HepG2 (cell line): ENCODE measurements at regions not wholly inside any gene's neighbourhood (a gene's known extent, or its start where the extent isn't known, plus 50 kb on each side); places are given as distances from the start of the nearest gene placed in this dataset.

Experiments
- ATAC-seq: fragments of 200-7000 bp; cut with Tn5 transposase; 3 replicates; pipeline ENCODE4 v1.9.1; 2020; ENCODE audit warnings: mild to moderate bottlenecking, moderate library complexity
- BruUV-seq: library from RNA; stranded (reverse); fragments of 400-500 nt; replicated peaks from 2 replicates; lab custom pipeline; 2021; lab: Mats Ljungman, UMichigan
- CTCF ChIA-PET: fragments of 300-600 bp; formaldehyde crosslinking; extraction: SDS; loops from one replicate; lab custom pipeline; 2021; ENCODE audit warnings: low total read pairs, inconsistent platforms, low intra/inter-chr PET ratio; lab: Yijun Ruan, JAX
- POLR2A ChIA-PET: fragments of 350-600 bp; sonication (Branson Sonifier 250); formaldehyde crosslinking; loops from one replicate; lab custom pipeline; 2020; ENCODE audit warnings: antibody characterized with exemption, inconsistent platforms; lab: Yijun Ruan, JAX
- DNase-seq: peaks from one replicate; pipeline ENCODE4 v3.0.0-alpha.2; 2015; ENCODE audit warnings: low spot score
- FAIRE-seq: peaks from 3 replicates; lab custom pipeline; 2011; peaks lifted over from hg19 to GRCh38; lab: Jason Lieb, UNC
- H2AFZ ChIP-seq: one replicate; pipeline ENCODE4 v1.6.1; 2011; ENCODE audit warnings: low read length, inconsistent platforms
- H3K27ac ChIP-seq: fragments of 300-600 bp; 3 replicates; pipeline ENCODE4 v1.8.0; 2011; ENCODE audit warnings: mixed run types, mild to moderate bottlenecking, mixed read lengths, low read length, inconsistent platforms; ENCODE audit not compliant: insufficient read depth; ENCODE audit errors: extremely low read length
- H3K27me3 ChIP-seq, 2 experiments: fragments of 200-600 bp in 1 of 2; 2 replicates in 1 of 2; 3 replicates in 1 of 2; pipeline versions ENCODE4 v1.6.0 to v1.8.0; 2011; ENCODE audit warnings: low read length in 2 of 2, mild to moderate bottlenecking in 2 of 2, moderate library complexity in 2 of 2, inconsistent platforms in 1 of 2; ENCODE audit not compliant: insufficient read depth in 2 of 2, control insufficient read depth in 1 of 2
- H3K36me3 ChIP-seq, 2 experiments: fragments of 200-600 bp in 1 of 2; replicated peaks in 1 of 2; 2 replicates in 1 of 2; 3 replicates in 1 of 2; pipeline versions ENCODE4 v1.5.1 to v1.8.0; 2011; ENCODE audit warnings: low read length in 2 of 2, inconsistent platforms in 1 of 2; ENCODE audit not compliant: insufficient read depth in 2 of 2, control insufficient read depth in 1 of 2
- H3K4me1 ChIP-seq: 2 replicates; pipeline ENCODE4 v1.5.1; 2012; ENCODE audit warnings: low read length, inconsistent platforms; ENCODE audit not compliant: insufficient read depth
- H3K4me2 ChIP-seq: 2 replicates; pipeline ENCODE4 v1.6.0; 2011; ENCODE audit warnings: low read depth, low read length, inconsistent platforms
- H3K4me3 ChIP-seq, 3 experiments: fragments of 200-600 bp in 1 of 3; sonication (generic), shearing (Covaris generic) in 1 of 3; replicated peaks in 1 of 3; 2 replicates each; pipeline ENCODE4 v1.5.1; 2011 to 2016; ENCODE audit warnings: low read length in 3 of 3, inconsistent platforms in 2 of 3, low read depth in 2 of 3, mild to moderate bottlenecking in 2 of 3, control low read depth in 1 of 3, mixed read lengths in 1 of 3; ENCODE audit not compliant: insufficient read depth in 1 of 3
- H3K79me2 ChIP-seq: one replicate; pipeline ENCODE4 v1.6.1; 2011; ENCODE audit warnings: low read length, inconsistent platforms; ENCODE audit not compliant: insufficient read depth
- H3K9ac ChIP-seq: 2 replicates; pipeline ENCODE4 v1.6.0; 2011; ENCODE audit warnings: mild to moderate bottlenecking, low read depth, low read length, inconsistent platforms; ENCODE audit not compliant: insufficient read depth
- H3K9me3 ChIP-seq: 2 replicates; pipeline ENCODE4 v1.5.1; 2012; ENCODE audit warnings: mild to moderate bottlenecking, low read length
- H4K20me1 ChIP-seq: 2 replicates; pipeline ENCODE4 v1.6.0; 2011; ENCODE audit warnings: inconsistent platforms, mild to moderate bottlenecking, low read length, moderate library complexity; ENCODE audit not compliant: insufficient read depth
- CEBPB ChIP-seq: IDR thresholded peaks from 2 replicates; pipeline ENCODE4 v1.6.1; 2011; ENCODE audit warnings: low read depth, low read length, improper control_type of control experiment, borderline replicate concordance
- GTF3A ChIP-seq: sonication (generic); formaldehyde crosslinking; conservative IDR thresholded peaks from 2 replicates; pipeline ENCODE4 v1.4.0; 2020; ENCODE audit warnings: mild to moderate bottlenecking, missing genetic modification reagents
- RELA ChIP-seq: sonication (generic); formaldehyde crosslinking; IDR thresholded peaks from 2 replicates; pipeline ENCODE4 v1.4.0; 2020; ENCODE audit warnings: missing genetic modification reagents
- SIX1 ChIP-seq: sonication (generic); formaldehyde crosslinking; IDR thresholded peaks from 2 replicates; pipeline ENCODE4 v1.4.0; 2020; ENCODE audit warnings: missing genetic modification reagents, borderline replicate concordance
- TARDBP ChIP-seq: sonication (generic); formaldehyde crosslinking; IDR thresholded peaks from 2 replicates; pipeline ENCODE4 v1.8.0; 2022; ENCODE audit warnings: mild to moderate bottlenecking, missing genetic modification reagents
- ZFP41 ChIP-seq: sonication (generic); formaldehyde crosslinking; IDR thresholded peaks from 2 replicates; pipeline ENCODE4 v1.4.0; 2020; ENCODE audit warnings: mild to moderate bottlenecking, missing genetic modification reagents, borderline replicate concordance
- ZNF160 ChIP-seq: sonication (generic); formaldehyde crosslinking; IDR thresholded peaks from 2 replicates; pipeline ENCODE4 v1.8.0; 2022; ENCODE audit warnings: mild to moderate bottlenecking, inconsistent platforms, missing genetic modification reagents
- ZNF33A ChIP-seq: sonication (generic); formaldehyde crosslinking; IDR thresholded peaks from 2 replicates; pipeline ENCODE4 v1.5.1; 2020; ENCODE audit warnings: missing genetic modification reagents, mild to moderate bottlenecking, moderate library complexity, borderline replicate concordance
- ZNF441 ChIP-seq: sonication (generic); formaldehyde crosslinking; IDR thresholded peaks from 2 replicates; pipeline ENCODE4 v1.7.0; 2021; ENCODE audit warnings: missing genetic modification reagents, borderline replicate concordance
- ZNF879 ChIP-seq: sonication (generic); formaldehyde crosslinking; IDR thresholded peaks from 2 replicates; pipeline ENCODE4 v1.8.1; 2023; ENCODE audit warnings: missing genetic modification reagents
- WGBS: methylation state at CpG from one replicate; pipeline ENCODE4 v1.1.6; 2017; ENCODE audit warnings: low lambda C conversion rate; 5-methylcytosine and 5-hydroxymethylcytosine counted together
- in situ Hi-C: cut with HindIII; loops from 2 replicates; pipeline ENCODE4 v1.10.0; 2017; ENCODE audit warnings: low pct_unique_long_range_greater_than_20kb; ENCODE audit not compliant: extremely low pct_ligation_motif_present
- intact Hi-C: fragments of 100-400 bp; cut with micrococcal nuclease; formaldehyde crosslinking; loops from one replicate; pipeline ENCODE4 v1.10.0; 2022; ENCODE audit not compliant: unreplicated experiment
- TF ChIP-seq, protein P1 (sequence below), 2 experiments: sonication (generic) in 1 of 2; formaldehyde crosslinking in 1 of 2; IDR thresholded peaks; 2 replicates each; pipeline versions ENCODE4 v1.6.1 to v1.9.0; 2014 to 2022; ENCODE audit warnings: antibody characterized with exemption in 1 of 2, borderline replicate concordance in 1 of 2, inconsistent platforms in 1 of 2, low read depth in 1 of 2, missing genetic modification reagents in 1 of 2
- TF ChIP-seq, protein P2 (sequence below): sonication (generic); formaldehyde crosslinking; IDR thresholded peaks from 2 replicates; pipeline ENCODE4 v1.4.0; 2020; ENCODE audit warnings: mild to moderate bottlenecking, missing genetic modification reagents
- TF ChIP-seq, protein P3 (sequence below): sonication (generic); formaldehyde crosslinking; conservative IDR thresholded peaks from 2 replicates; pipeline ENCODE4 v1.5.0; 2020; ENCODE audit warnings: missing genetic modification reagents

DNA sequence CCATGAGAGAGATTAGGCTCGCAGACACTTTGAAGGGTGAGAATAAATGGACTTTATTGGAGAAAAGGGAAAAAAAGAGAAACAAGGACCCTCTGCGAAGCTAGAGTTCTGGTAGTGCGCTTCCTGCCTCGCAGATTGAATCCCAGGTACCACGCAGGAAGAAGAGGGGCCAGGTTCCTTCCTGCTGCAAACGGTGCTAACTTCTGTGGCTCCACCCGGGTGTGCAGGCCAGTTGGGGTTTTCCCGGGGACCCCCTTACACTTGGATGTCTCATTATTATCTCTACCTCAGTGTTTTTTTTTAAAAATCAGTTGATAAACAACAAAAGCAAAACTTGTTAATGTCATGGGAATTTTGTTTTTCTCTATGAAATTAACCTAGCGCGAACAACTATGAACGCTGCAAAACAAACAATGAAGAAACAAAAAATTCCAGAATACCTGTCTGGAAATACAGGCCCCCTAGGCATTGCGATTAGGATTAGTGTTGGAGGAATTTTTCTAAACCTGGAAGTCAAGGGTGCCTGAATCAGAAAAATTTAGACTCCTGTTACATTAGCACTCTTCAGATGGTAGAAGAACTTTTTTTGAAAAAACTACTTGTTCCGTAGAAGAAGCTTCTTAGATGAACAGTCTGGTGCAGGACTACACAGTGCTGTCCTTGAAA, 414.5 kb downstream of the MAN2A1 start:
- intact Hi-C loops = no loop called here
- H3K79me2 ChIP-seq = no peaks in the 10 kb centered on the region
- no peaks in the 10 kb centered on the region for H3K36me3 ChIP-seq
- H3K4me1 ChIP-seq = peaks cover 50% of the 10 kb centered on the region
- no peak overlapping the region for H3K27ac ChIP-seq
- H3K27me3 ChIP-seq = no peaks in the 10 kb centered on the region
- ATAC-seq (no peak), FAIRE-seq (no peak), DNase-seq (no peak)
- H3K4me3 ChIP-seq = no peak overlapping the region
- H3K4me2 ChIP-seq = no peak overlapping the region
- no peak overlapping the region for H2AFZ ChIP-seq
- POLR2A ChIA-PET = no interaction called here
- CTCF ChIA-PET = no interaction called here
- in situ Hi-C loops = no loop called here
- H4K20me1 ChIP-seq = no peaks in the 10 kb centered on the region
- H3K9me3 ChIP-seq = no peaks in the 10 kb centered on the region
- no TSS peak for BruUV-seq
- WGBS = 85% methylated on average over 13 of the region's 13 CpGs
- H3K9ac ChIP-seq = no peak overlapping the region
- TF ChIP-seq, protein P1, sequence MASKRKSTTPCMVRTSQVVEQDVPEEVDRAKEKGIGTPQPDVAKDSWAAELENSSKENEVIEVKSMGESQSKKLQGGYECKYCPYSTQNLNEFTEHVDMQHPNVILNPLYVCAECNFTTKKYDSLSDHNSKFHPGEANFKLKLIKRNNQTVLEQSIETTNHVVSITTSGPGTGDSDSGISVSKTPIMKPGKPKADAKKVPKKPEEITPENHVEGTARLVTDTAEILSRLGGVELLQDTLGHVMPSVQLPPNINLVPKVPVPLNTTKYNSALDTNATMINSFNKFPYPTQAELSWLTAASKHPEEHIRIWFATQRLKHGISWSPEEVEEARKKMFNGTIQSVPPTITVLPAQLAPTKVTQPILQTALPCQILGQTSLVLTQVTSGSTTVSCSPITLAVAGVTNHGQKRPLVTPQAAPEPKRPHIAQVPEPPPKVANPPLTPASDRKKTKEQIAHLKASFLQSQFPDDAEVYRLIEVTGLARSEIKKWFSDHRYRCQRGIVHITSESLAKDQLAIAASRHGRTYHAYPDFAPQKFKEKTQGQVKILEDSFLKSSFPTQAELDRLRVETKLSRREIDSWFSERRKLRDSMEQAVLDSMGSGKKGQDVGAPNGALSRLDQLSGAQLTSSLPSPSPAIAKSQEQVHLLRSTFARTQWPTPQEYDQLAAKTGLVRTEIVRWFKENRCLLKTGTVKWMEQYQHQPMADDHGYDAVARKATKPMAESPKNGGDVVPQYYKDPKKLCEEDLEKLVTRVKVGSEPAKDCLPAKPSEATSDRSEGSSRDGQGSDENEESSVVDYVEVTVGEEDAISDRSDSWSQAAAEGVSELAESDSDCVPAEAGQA (IDR thresholded peaks at IDR 0.05; ENCODE audit: low read depth) = no peak
- TF ChIP-seq, protein P1 (CRISPR knock-in tag; IDR thresholded peaks at IDR 0.05; ENCODE audit: borderline replicate concordance) = no peak
- TF ChIP-seq CEBPB = no peak
- TF ChIP-seq, protein P2, sequence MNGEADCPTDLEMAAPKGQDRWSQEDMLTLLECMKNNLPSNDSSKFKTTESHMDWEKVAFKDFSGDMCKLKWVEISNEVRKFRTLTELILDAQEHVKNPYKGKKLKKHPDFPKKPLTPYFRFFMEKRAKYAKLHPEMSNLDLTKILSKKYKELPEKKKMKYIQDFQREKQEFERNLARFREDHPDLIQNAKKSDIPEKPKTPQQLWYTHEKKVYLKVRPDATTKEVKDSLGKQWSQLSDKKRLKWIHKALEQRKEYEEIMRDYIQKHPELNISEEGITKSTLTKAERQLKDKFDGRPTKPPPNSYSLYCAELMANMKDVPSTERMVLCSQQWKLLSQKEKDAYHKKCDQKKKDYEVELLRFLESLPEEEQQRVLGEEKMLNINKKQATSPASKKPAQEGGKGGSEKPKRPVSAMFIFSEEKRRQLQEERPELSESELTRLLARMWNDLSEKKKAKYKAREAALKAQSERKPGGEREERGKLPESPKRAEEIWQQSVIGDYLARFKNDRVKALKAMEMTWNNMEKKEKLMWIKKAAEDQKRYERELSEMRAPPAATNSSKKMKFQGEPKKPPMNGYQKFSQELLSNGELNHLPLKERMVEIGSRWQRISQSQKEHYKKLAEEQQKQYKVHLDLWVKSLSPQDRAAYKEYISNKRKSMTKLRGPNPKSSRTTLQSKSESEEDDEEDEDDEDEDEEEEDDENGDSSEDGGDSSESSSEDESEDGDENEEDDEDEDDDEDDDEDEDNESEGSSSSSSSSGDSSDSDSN (CRISPR knock-in tag) = no peak
- no peak for TF ChIP-seq GTF3A (CRISPR knock-in tag)
- TF ChIP-seq ZNF879 = no peak
- TF ChIP-seq TARDBP (CRISPR knock-in tag) = no peak
- no peak for TF ChIP-seq RELA (CRISPR knock-in tag)
- TF ChIP-seq SIX1 (CRISPR knock-in tag) = no peak
- TF ChIP-seq ZFP41 (CRISPR knock-in tag) = no peak
- TF ChIP-seq ZNF441 (CRISPR knock-in tag) = no peak
- no peak for TF ChIP-seq ZNF160 (CRISPR knock-in tag)
- TF ChIP-seq, protein P3, sequence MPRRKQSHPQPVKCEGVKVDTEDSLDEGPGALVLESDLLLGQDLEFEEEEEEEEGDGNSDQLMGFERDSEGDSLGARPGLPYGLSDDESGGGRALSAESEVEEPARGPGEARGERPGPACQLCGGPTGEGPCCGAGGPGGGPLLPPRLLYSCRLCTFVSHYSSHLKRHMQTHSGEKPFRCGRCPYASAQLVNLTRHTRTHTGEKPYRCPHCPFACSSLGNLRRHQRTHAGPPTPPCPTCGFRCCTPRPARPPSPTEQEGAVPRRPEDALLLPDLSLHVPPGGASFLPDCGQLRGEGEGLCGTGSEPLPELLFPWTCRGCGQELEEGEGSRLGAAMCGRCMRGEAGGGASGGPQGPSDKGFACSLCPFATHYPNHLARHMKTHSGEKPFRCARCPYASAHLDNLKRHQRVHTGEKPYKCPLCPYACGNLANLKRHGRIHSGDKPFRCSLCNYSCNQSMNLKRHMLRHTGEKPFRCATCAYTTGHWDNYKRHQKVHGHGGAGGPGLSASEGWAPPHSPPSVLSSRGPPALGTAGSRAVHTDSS (CRISPR knock-in tag) = no peak
- TF ChIP-seq ZNF33A (CRISPR knock-in tag) = no peak
